IMR-90 (cell line): ENCODE measurements at regions not wholly inside any gene's neighbourhood (a gene's known extent, or its start where the extent isn't known, plus 50 kb on each side); places are given as distances from the start of the nearest gene placed in this dataset.

Experiments used
- CEBPB ChIP-seq: IDR thresholded peaks from 2 replicates; pipeline ENCODE4 v1.6.1; 2012; ENCODE audit warnings: low read depth, low read length, improper control_type of control experiment
- CHD1 ChIP-seq: IDR thresholded peaks from 2 replicates; pipeline ENCODE4 v1.6.1; 2012; ENCODE audit warnings: low read depth, low read length, improper control_type of control experiment
- CTCF ChIP-seq: conservative IDR thresholded peaks from 2 replicates; pipeline ENCODE4 v1.5.1; 2012; ENCODE audit warnings: mild to moderate bottlenecking, low read depth, low read length, improper control_type of control experiment
- FOS ChIP-seq: fragments of 150-350 bp; IDR thresholded peaks from 2 replicates; pipeline ENCODE4 v1.6.1; 2016; ENCODE audit warnings: low read depth, low read length
- MAFK ChIP-seq: IDR thresholded peaks from 2 replicates; pipeline ENCODE4 v1.6.1; 2012; ENCODE audit warnings: low read depth, low read length, improper control_type of control experiment
- MXI1 ChIP-seq: IDR thresholded peaks from 2 replicates; pipeline ENCODE4 v1.6.1; 2012; ENCODE audit warnings: low read depth, mild to moderate bottlenecking, low read length, moderate library complexity, borderline replicate concordance
- POLR2A ChIP-seq: IDR thresholded peaks from 2 replicates; pipeline ENCODE4 v1.6.1; 2012; ENCODE audit warnings: mild to moderate bottlenecking, low read depth, low read length
- RAD21 ChIP-seq: IDR thresholded peaks from 2 replicates; pipeline ENCODE4 v1.6.1; 2012; ENCODE audit warnings: low read length, improper control_type of control experiment
- RCOR1 ChIP-seq: IDR thresholded peaks from 2 replicates; pipeline ENCODE4 v1.6.1; 2012; ENCODE audit warnings: mild to moderate bottlenecking, low read length, improper control_type of control experiment; ENCODE audit not compliant: insufficient replicate concordance
- RFX5 ChIP-seq: IDR thresholded peaks from 2 replicates; pipeline ENCODE4 v1.8.0; 2012; ENCODE audit warnings: low read depth, mild to moderate bottlenecking, low read length, moderate library complexity
- SMC3 ChIP-seq: fragments of 150-350 bp; IDR thresholded peaks from 2 replicates; pipeline ENCODE4 v1.6.1; 2016; ENCODE audit warnings: low read depth, mild to moderate bottlenecking, antibody characterized with exemption, low read length, moderate library complexity
- USF2 ChIP-seq: fragments of 150-350 bp; IDR thresholded peaks from 2 replicates; pipeline ENCODE4 v1.6.1; 2017; ENCODE audit warnings: mild to moderate bottlenecking, antibody characterized with exemption, low read length, low read depth

- no peak for TF ChIP-seq CTCF
- TF ChIP-seq CEBPB, result no peak
- no peak for TF ChIP-seq RCOR1
- no peak for TF ChIP-seq RFX5
- no peak for TF ChIP-seq RAD21
- no peak for TF ChIP-seq POLR2A
- TF ChIP-seq CHD1, result no peak
- TF ChIP-seq MAFK, result no peak
- no peak for TF ChIP-seq FOS
- TF ChIP-seq SMC3, result no peak
- TF ChIP-seq MXI1, result no peak
- no peak for TF ChIP-seq USF2
Observed at GRCh38 chrX:122667667-122668066, 516.4 kb upstream of the GRIA3 start.
